Fibroblast of upper back skin (primary cell): ENCODE measurements at regions not wholly inside any gene's neighbourhood (a gene's known extent, or its start where the extent isn't known, plus 50 kb on each side); places are given as distances from the start of the nearest gene placed in this dataset.
"Not testable (repeated sequence)": the region's sequence is repeated elsewhere in the genome, so short reads cannot be mapped to it uniquely, and the experiment has no call there.

Source experiments
- DNase-seq: peaks from one replicate; pipeline ENCODE4 v3.0.0-alpha.2; 2013

GRCh38 chr14:45553981-45554380 lies 301.0 kb upstream of the MIS18BP1 start:
- no peak for DNase-seq

GRCh38 chr14:45551240-45551820 lies 298.3 kb upstream of the MIS18BP1 start:
- DNase-seq, result not testable (repeated sequence)

- DNase-seq, result no peak
These were observed 278.0 kb upstream of the MIS18BP1 start for GRCh38 chr14:45531022-45531421.

GRCh38 chr14:45526715-45527549 lies 273.9 kb upstream of the MIS18BP1 start:
- DNase-seq, result peak; percentile 0

- DNase-seq, result no peak
These were observed 266.8 kb upstream of the MIS18BP1 start for GRCh38 chr14:45519766-45520165.

- no peak for DNase-seq
These were observed 239.9 kb upstream of the MIS18BP1 start for GRCh38 chr14:45492876-45493275.

GRCh38 chr14:45491914-45492313 lies 238.9 kb upstream of the MIS18BP1 start:
- no peak for DNase-seq

- no peak for DNase-seq
These were observed 233.6 kb upstream of the MIS18BP1 start for GRCh38 chr14:45486599-45486998.

- no peak for DNase-seq
These were observed 214.0 kb upstream of the MIS18BP1 start for GRCh38 chr14:45467023-45467422.

- DNase-seq, result no peak
These were observed 181.2 kb upstream of the MIS18BP1 start for GRCh38 chr14:45434221-45434620.

GRCh38 chr14:45426685-45427282 lies 173.8 kb upstream of the MIS18BP1 start:
- DNase-seq, result peak; percentile 33

GRCh38 chr14:45406942-45407341 lies 153.9 kb upstream of the MIS18BP1 start:
- no peak for DNase-seq

- no peak for DNase-seq
These were observed 148.1 kb upstream of the MIS18BP1 start for GRCh38 chr14:45400950-45401640.

- no peak for DNase-seq
These were observed 147.5 kb upstream of the MIS18BP1 start for GRCh38 chr14:45400509-45400908.

GRCh38 chr14:45381091-45381490 lies 128.1 kb upstream of the MIS18BP1 start:
- no peak for DNase-seq

- DNase-seq, result no peak
These were observed 124.2 kb upstream of the MIS18BP1 start for GRCh38 chr14:45377166-45377565.

GRCh38 chr14:45373877-45374276 lies 120.9 kb upstream of the MIS18BP1 start:
- no peak for DNase-seq

- DNase-seq, result no peak
These were observed 111.7 kb upstream of the MIS18BP1 start for GRCh38 chr14:45364565-45365156.

- DNase-seq, result no peak
These were observed 109.5 kb upstream of the MIS18BP1 start for GRCh38 chr14:45362505-45362904.

GRCh38 chr14:45361727-45362126 lies 108.7 kb upstream of the MIS18BP1 start:
- peak; percentile 45 for DNase-seq

- DNase-seq, result peak; percentile 79
These were observed 106.7 kb upstream of the MIS18BP1 start for GRCh38 chr14:45359746-45360145.

GRCh38 chr14:45332360-45332988 lies 79.5 kb upstream of the MIS18BP1 start:
- DNase-seq, result no peak
